ENCODE measurements at regions not wholly inside any gene's neighbourhood (a gene's known extent, or its start where the extent isn't known, plus 50 kb on each side); places are given as distances from the start of the nearest gene placed in this dataset.

GRCh38 chr18:2059336-2059735 lies 512.0 kb downstream of the METTL4 start:
- POLR2A ChIA-PET = no interaction called here
- Mint-ChIP-seq H3K27ac (no peak overlapping the region), H3K27me3 (no peaks in the 10 kb centered on the region), H3K4me3 (no peak overlapping the region), H3K4me1 (no peaks in the 10 kb centered on the region), H3K9me3 (no peaks in the 10 kb centered on the region), H3K36me3 (no peaks in the 10 kb centered on the region)
- no peak for ATAC-seq (ENCODE audit: low read depth)
- DNase-seq = no peak

DNA sequence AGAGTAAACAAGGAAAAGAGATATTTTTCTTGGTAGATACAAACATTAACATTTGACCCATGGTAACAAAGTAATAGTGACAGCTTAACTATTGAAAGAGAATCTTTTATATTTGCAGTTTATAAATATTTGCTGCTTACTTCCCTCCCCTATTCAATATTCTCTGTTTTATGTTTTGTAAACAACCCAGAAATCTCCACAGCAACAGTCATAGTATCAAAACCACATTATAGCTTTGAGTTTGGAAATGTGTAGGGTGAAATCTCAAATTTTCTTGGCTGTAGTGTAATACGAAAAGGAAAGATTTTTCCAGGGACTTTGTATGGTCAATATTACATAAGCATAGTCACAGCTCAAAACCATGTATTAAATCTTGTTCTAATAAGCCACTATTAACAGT lies 511.2 kb downstream of the METTL4 start:
- POLR2A ChIA-PET = no interaction called here
- Mint-ChIP-seq H3K4me1 (no peaks in the 10 kb centered on the region), H3K4me3 (no peak overlapping the region), H3K36me3 (no peaks in the 10 kb centered on the region), H3K9me3 (no peaks in the 10 kb centered on the region), H3K27me3 (no peaks in the 10 kb centered on the region), H3K27ac (no peak overlapping the region)
- DNase-seq (no peak), ATAC-seq (ENCODE audit: low read depth) (no peak)

DNA sequence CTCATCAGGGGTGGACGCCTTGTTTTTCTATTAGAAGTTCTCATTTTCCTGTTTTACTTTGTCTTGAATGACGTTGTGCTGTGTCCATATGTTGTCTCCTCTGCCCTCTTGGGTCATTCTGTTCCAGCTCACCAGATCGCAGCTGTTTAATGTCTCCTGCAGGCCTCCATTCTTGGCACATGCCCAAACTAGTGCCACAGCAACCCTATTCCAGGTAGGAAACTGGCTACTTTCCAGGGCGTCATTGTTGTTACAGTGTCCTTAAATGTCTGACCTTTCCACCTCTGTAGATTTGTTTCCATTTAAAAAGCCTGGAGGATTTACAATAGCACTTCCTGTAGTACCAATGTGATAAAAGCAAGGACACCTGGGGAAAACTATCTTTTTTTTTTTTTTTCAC lies 500.7 kb downstream of the METTL4 start:
- DNase-seq = no peak
- no peak for ATAC-seq (ENCODE audit: low read depth)
- Mint-ChIP-seq H3K4me1 (no peaks in the 10 kb centered on the region), H3K27me3 (peaks cover 2% of the 10 kb centered on the region), H3K4me3 (no peak overlapping the region), H3K36me3 (no peaks in the 10 kb centered on the region), H3K27ac (no peak overlapping the region), H3K9me3 (no peaks in the 10 kb centered on the region)
- POLR2A ChIA-PET = no interaction called here

DNA sequence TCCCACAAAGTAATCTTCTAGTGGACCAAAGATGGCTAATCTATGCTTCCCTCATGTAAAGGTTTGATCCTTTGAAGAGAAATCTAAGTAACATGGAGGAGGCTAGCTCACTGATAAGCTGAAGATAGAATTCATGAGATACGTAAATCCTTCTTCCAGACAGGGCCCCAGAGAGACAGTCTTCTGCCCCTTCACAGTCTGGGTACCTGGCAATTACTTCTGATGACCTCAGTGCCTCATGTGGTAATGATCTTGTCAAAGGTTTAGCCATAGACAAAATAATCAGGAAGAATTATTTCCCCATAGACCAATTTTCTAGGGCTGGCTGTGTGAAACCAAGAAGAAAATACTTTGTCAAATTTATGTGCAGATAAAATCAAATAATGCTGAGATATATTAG lies 495.8 kb downstream of the METTL4 start:
- no peaks in the 10 kb centered on the region for H3K4me1 Mint-ChIP-seq
- no peaks in the 10 kb centered on the region for H3K36me3 Mint-ChIP-seq
- DNase-seq = no peak
- H3K9me3 Mint-ChIP-seq = no peaks in the 10 kb centered on the region
- no peak for ATAC-seq (ENCODE audit: low read depth)
- POLR2A ChIA-PET = no interaction called here
- no peak overlapping the region for H3K27ac Mint-ChIP-seq
- peaks cover 4% of the 10 kb centered on the region for H3K27me3 Mint-ChIP-seq
- no peak overlapping the region for H3K4me3 Mint-ChIP-seq

DNA sequence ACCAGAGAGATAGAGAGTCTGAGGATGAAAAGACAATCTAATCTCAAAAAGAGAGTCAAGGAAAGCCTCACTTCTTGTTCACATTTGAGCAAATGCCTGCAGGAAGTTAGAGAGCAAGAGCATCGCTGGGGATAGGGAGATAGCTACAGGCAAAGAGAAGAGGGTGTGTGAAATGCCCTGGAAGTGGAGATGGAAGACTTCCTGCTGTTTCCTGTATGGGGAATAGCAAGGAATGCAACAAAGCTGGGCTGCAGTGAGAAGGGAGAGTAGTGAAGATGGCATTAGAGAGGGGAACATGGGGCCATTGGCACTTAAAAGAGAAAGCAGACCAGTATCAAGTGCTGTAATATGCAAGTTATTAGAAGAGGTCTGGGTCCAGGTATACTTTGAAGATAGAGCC lies 488.6 kb downstream of the METTL4 start:
- no peaks in the 10 kb centered on the region for H3K27me3 Mint-ChIP-seq
- H3K4me3 Mint-ChIP-seq = no peak overlapping the region
- ATAC-seq (ENCODE audit: low read depth) = no peak
- no peak for DNase-seq
- no peaks in the 10 kb centered on the region for H3K4me1 Mint-ChIP-seq
- POLR2A ChIA-PET = no interaction called here
- H3K9me3 Mint-ChIP-seq = no peaks in the 10 kb centered on the region
- H3K36me3 Mint-ChIP-seq = no peaks in the 10 kb centered on the region
- H3K27ac Mint-ChIP-seq = no peak overlapping the region

DNA sequence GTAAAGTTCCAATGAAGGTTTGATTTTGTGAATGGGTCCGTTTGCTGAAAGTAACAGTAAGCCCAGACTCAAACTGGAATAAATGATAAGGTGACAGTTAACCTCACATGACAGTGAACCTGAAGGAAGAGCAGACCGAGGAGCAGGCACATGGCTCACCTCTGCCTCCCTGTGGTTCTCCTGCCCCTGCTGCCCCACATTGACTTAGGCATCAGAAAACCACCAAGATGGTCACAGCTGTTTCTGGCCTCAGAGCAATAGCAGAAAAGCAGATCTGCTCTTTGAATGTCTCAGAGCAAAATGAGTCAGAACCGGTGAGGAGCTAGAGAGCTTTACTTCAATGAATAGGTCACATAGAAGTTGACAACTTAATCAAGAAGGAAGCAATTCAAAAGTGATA lies 487.6 kb downstream of the METTL4 start:
- H3K36me3 Mint-ChIP-seq = no peaks in the 10 kb centered on the region
- H3K9me3 Mint-ChIP-seq = no peaks in the 10 kb centered on the region
- H3K27me3 Mint-ChIP-seq = no peaks in the 10 kb centered on the region
- no peak overlapping the region for H3K4me3 Mint-ChIP-seq
- no peak for DNase-seq
- POLR2A ChIA-PET = no interaction called here
- H3K4me1 Mint-ChIP-seq = no peaks in the 10 kb centered on the region
- H3K27ac Mint-ChIP-seq = no peak overlapping the region
- ATAC-seq (ENCODE audit: low read depth) = no peak

DNA sequence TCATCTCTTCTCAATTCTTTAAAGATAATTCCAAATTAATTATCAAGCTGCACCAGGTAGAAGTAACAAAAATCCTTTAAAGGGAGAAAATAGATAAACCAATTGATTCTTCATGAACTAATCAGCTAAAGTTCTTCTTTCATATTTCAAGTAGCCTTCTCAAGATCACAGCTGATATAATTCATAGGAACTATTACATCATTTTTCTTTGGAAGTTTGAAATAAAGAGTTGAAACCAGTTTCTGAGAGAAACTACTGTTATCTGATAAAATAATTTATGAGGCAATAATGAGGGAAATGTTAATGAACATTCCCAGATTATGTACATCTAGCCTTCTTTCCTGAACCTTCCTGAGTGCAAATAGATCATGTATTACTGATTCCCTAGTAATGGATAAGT lies 484.9 kb downstream of the METTL4 start:
- Mint-ChIP-seq H3K9me3 (no peaks in the 10 kb centered on the region), H3K4me1 (peaks cover 3% of the 10 kb centered on the region), H3K27me3 (no peaks in the 10 kb centered on the region), H3K27ac (no peak overlapping the region), H3K36me3 (no peaks in the 10 kb centered on the region), H3K4me3 (no peak overlapping the region)
- no peak for DNase-seq
- no peak for ATAC-seq (ENCODE audit: low read depth)
- POLR2A ChIA-PET = no interaction called here

- H3K36me3 Mint-ChIP-seq = no peaks in the 10 kb centered on the region
- H3K4me1 Mint-ChIP-seq = peaks cover 3% of the 10 kb centered on the region
- no peak overlapping the region for H3K27ac Mint-ChIP-seq
- no peak overlapping the region for H3K4me3 Mint-ChIP-seq
- H3K9me3 Mint-ChIP-seq = no peaks in the 10 kb centered on the region
- ATAC-seq (ENCODE audit: low read depth) (no peak), DNase-seq (no peak)
- H3K27me3 Mint-ChIP-seq = no peaks in the 10 kb centered on the region
- POLR2A ChIA-PET = no interaction called here
Measured at GRCh38 chr18:2087877-2088673, 483.2 kb downstream of the METTL4 start.

GRCh38 chr18:2089396-2089795 lies 481.9 kb downstream of the METTL4 start:
- DNase-seq = no peak
- Mint-ChIP-seq H3K27me3 (no peaks in the 10 kb centered on the region), H3K4me1 (peaks cover 3% of the 10 kb centered on the region), H3K27ac (no peak overlapping the region), H3K4me3 (no peak overlapping the region), H3K9me3 (no peaks in the 10 kb centered on the region), H3K36me3 (no peaks in the 10 kb centered on the region)
- POLR2A ChIA-PET = no interaction called here
- no peak for ATAC-seq (ENCODE audit: low read depth)

- no peaks in the 10 kb centered on the region for H3K27me3 Mint-ChIP-seq
- no peaks in the 10 kb centered on the region for H3K9me3 Mint-ChIP-seq
- POLR2A ChIA-PET = no interaction called here
- H3K4me1 Mint-ChIP-seq = peaks cover 3% of the 10 kb centered on the region
- H3K36me3 Mint-ChIP-seq = no peaks in the 10 kb centered on the region
- ATAC-seq (ENCODE audit: low read depth) (no peak), DNase-seq (no peak)
- no peak overlapping the region for H3K27ac Mint-ChIP-seq
- H3K4me3 Mint-ChIP-seq = no peak overlapping the region
Measured at GRCh38 chr18:2091937-2092336, 479.4 kb downstream of the METTL4 start.

DNA sequence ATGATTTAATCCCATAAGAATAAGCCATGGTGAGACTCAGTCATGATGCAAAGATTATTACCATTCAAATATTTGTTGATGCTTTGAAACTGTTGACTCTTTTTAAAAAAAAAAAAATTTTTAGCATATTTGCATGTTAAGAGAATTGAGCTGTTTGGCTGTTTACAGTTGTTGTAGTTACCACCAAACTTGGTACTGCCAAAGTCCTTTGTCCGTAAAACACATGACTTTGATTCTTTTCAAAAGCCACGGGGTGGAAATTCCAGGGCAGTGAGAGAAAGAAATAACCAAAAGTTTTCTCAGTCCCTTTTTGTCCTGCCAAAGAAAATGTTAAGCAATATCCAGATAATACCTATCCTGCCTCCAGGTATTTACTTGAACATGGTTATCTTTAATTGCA lies 474.8 kb downstream of the METTL4 start:
- Mint-ChIP-seq H3K27me3 (peaks cover 3% of the 10 kb centered on the region), H3K9me3 (peaks cover 2% of the 10 kb centered on the region), H3K4me3 (no peak overlapping the region), H3K4me1 (no peaks in the 10 kb centered on the region), H3K27ac (no peak overlapping the region), H3K36me3 (no peaks in the 10 kb centered on the region)
- POLR2A ChIA-PET = no interaction called here
- no peak for DNase-seq
- no peak for ATAC-seq (ENCODE audit: low read depth)

GRCh38 chr18:2100694-2101213 lies 470.6 kb downstream of the METTL4 start:
- ATAC-seq (ENCODE audit: low read depth) = no peak
- Mint-ChIP-seq H3K4me3 (no peak overlapping the region), H3K27ac (no peak overlapping the region)

GRCh38 chr18:2102022-2102421 lies 469.3 kb downstream of the METTL4 start:
- no peaks in the 10 kb centered on the region for H3K4me1 Mint-ChIP-seq
- no peak for ATAC-seq (ENCODE audit: low read depth)

More at GRCh38 chr18:2100694-2101213, 470.6 kb downstream of the METTL4 start:
- Mint-ChIP-seq H3K4me1 (no peaks in the 10 kb centered on the region), H3K36me3 (no peaks in the 10 kb centered on the region), H3K9me3 (peaks cover 2% of the 10 kb centered on the region), H3K27me3 (peaks cover 6% of the 10 kb centered on the region)
- POLR2A ChIA-PET = no interaction called here
- no peak for DNase-seq

DNA sequence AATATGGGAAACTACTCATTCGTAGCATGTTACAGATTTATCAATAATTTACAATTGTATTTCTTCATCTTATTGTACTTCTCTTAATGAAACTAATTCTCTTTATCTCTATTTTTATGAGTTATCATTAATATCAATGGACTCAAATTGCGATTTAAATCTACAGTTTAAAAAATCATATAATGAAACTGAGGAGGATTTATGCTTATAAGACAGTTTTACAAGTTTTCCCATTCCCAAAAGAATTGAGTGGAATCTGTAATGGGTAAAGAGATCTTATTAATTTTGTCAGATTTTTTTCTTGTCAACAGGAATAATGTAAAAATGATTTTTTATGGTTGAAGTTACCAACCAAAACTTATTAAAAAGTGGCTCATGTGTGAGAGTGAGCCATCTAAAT lies 468.0 kb downstream of the METTL4 start:
- Mint-ChIP-seq H3K4me1 (no peaks in the 10 kb centered on the region), H3K27me3 (peaks cover 6% of the 10 kb centered on the region), H3K27ac (no peak overlapping the region), H3K9me3 (peaks cover 2% of the 10 kb centered on the region), H3K36me3 (no peaks in the 10 kb centered on the region), H3K4me3 (no peak overlapping the region)
- POLR2A ChIA-PET = no interaction called here
- no peak for ATAC-seq (ENCODE audit: low read depth)
- no peak for DNase-seq

More at GRCh38 chr18:2102022-2102421, 469.3 kb downstream of the METTL4 start:
- POLR2A ChIA-PET = no interaction called here
- H3K27ac Mint-ChIP-seq = no peak overlapping the region
- no peak overlapping the region for H3K4me3 Mint-ChIP-seq
- no peaks in the 10 kb centered on the region for H3K36me3 Mint-ChIP-seq
- H3K27me3 Mint-ChIP-seq = peaks cover 6% of the 10 kb centered on the region
- DNase-seq = no peak
- peaks cover 2% of the 10 kb centered on the region for H3K9me3 Mint-ChIP-seq

Measured in activated naive CD8-positive, alpha-beta T cell treated with anti-CD3 and anti-CD28 coated beads, Interleukin-2, amount 10 ng/mL, durations not matched to agents 7 days and 5 days (primary cell).